GM12878 (cell line): ENCODE measurements at regions not wholly inside any gene's neighbourhood (a gene's known extent, or its start where the extent isn't known, plus 50 kb on each side); places are given as distances from the start of the nearest gene placed in this dataset.

Experiments
- ATAC-seq: fragments of 200-7000 bp; cut with Tn5 transposase; 3 replicates; pipeline ENCODE4 v1.9.1; 2020; ENCODE audit warnings: mild to moderate bottlenecking, moderate library complexity
- BruUV-seq: library from RNA; stranded (reverse); fragments of 400-500 nt; replicated peaks from 2 replicates; lab custom pipeline; 2021; lab: Mats Ljungman, UMichigan
- CTCF ChIA-PET: fragments of 300-600 bp; sonication (Branson Sonifier 250); formaldehyde crosslinking; extraction: SDS; loops from one replicate; lab custom pipeline; 2021; ENCODE audit warnings: inconsistent platforms; lab: Yijun Ruan, JAX
- POLR2A ChIA-PET: fragments of 350-600 bp; formaldehyde crosslinking; extraction: SDS; loops from one replicate; lab custom pipeline; 2021; ENCODE audit warnings: inconsistent platforms; lab: Charles Lee
- RAD21 ChIA-PET: fragments of 300-600 bp; sonication (Branson Sonifier 250); formaldehyde crosslinking; loops from one replicate; lab custom pipeline; 2023; ENCODE audit warnings: antibody characterized with exemption; ENCODE audit not compliant: unreplicated experiment; lab: Charles Lee
- SMC1A ChIA-PET: fragments of 300-600 bp; sonication (Branson Sonifier 250); formaldehyde crosslinking; loops from one replicate; lab custom pipeline; 2023; ENCODE audit not compliant: unreplicated experiment, uncharacterized antibody; lab: Charles Lee
- DNase-seq: peaks from one replicate; pipeline ENCODE4 v3.0.0-alpha.2; 2011; ENCODE audit warnings: low read depth, low spot score
- FAIRE-seq: peaks from 3 replicates; lab custom pipeline; 2011; peaks lifted over from hg19 to GRCh38; lab: Jason Lieb, UNC
- H2AFZ ChIP-seq: 2 replicates; pipeline ENCODE4 v1.6.0; 2011; ENCODE audit warnings: low read depth, low read length, control low read depth; ENCODE audit not compliant: control insufficient read depth
- H3K27ac ChIP-seq: 2 replicates; pipeline ENCODE4 v1.5.1; 2011; ENCODE audit warnings: control low read depth; ENCODE audit not compliant: control insufficient read depth, insufficient read depth
- H3K27me3 ChIP-seq, 2 experiments: replicated peaks in 1 of 2; 2 replicates each; pipeline versions ENCODE4 v1.6.0 to v1.6.1; 2011; ENCODE audit warnings: low read length in 1 of 2; ENCODE audit not compliant: control insufficient read depth in 2 of 2, insufficient read depth in 2 of 2
- H3K36me3 ChIP-seq, 2 experiments: 2 replicates each; pipeline ENCODE4 v1.5.1; 2011; ENCODE audit warnings: low read length in 1 of 2; ENCODE audit not compliant: control insufficient read depth in 2 of 2, insufficient read depth in 2 of 2
- H3K4me1 ChIP-seq: 2 replicates; pipeline ENCODE4 v1.6.1; 2011; ENCODE audit warnings: mild to moderate bottlenecking, low read length, moderate library complexity, mixed read lengths; ENCODE audit not compliant: control insufficient read depth, insufficient read depth
- H3K4me2 ChIP-seq: 2 replicates; pipeline ENCODE4 v1.6.0; 2011; ENCODE audit warnings: control low read depth; ENCODE audit not compliant: control insufficient read depth, insufficient read depth
- H3K4me3 ChIP-seq: fragments of 200-600 bp; sonication (generic); 2 replicates; pipeline ENCODE4 v1.5.1; 2016
- H3K79me2 ChIP-seq: 2 replicates; pipeline ENCODE4 v1.6.0; 2011; ENCODE audit warnings: low read length; ENCODE audit not compliant: control insufficient read depth, insufficient read depth
- H3K9ac ChIP-seq: 2 replicates; pipeline ENCODE4 v1.8.0; 2011; ENCODE audit warnings: low read length, control low read depth, mixed read lengths; ENCODE audit not compliant: control insufficient read depth, insufficient read depth
- H3K9me3 ChIP-seq: replicated peaks from 3 replicates; pipeline ENCODE4 v1.5.1; 2011; ENCODE audit warnings: mild to moderate bottlenecking, low read length; ENCODE audit not compliant: control insufficient read depth, insufficient read depth
- H4K20me1 ChIP-seq: 2 replicates; pipeline ENCODE4 v1.6.0; 2011; ENCODE audit not compliant: control insufficient read depth, insufficient read depth
- BCLAF1 ChIP-seq: fragments of 450-650 bp; IDR thresholded peaks from 2 replicates; pipeline ENCODE4 v1.6.1; 2017; ENCODE audit warnings: antibody characterized with exemption, mild to moderate bottlenecking, moderate library complexity
- ESRRA ChIP-seq: IDR thresholded peaks from 2 replicates; pipeline ENCODE4 v1.6.1; 2012; ENCODE audit warnings: mild to moderate bottlenecking, low read length, improper control_type of control experiment
- NR2C2 ChIP-seq: IDR thresholded peaks from 2 replicates; pipeline ENCODE4 v1.6.1; 2011; ENCODE audit warnings: borderline replicate concordance, low read depth; ENCODE audit not compliant: control insufficient read depth, insufficient read length
- PBX3 ChIP-seq: IDR thresholded peaks from 2 replicates; pipeline ENCODE4 v1.6.1; 2011; ENCODE audit warnings: mild to moderate bottlenecking, low read depth, low read length, moderate library complexity; ENCODE audit not compliant: insufficient replicate concordance
- POLR2AphosphoS2 ChIP-seq: IDR thresholded peaks from 2 replicates; pipeline ENCODE4 v1.6.1; 2011; ENCODE audit warnings: low read depth, mild to moderate bottlenecking, low read length, improper control_type of control experiment, moderate library complexity
- RELB ChIP-seq: fragments of 450-650 bp; IDR thresholded peaks from 2 replicates; pipeline ENCODE4 v1.6.1; 2017; ENCODE audit warnings: low read depth, mild to moderate bottlenecking, moderate library complexity
- RFX5 ChIP-seq: IDR thresholded peaks from 2 replicates; pipeline ENCODE4 v1.6.1; 2011; ENCODE audit warnings: low read depth, low read length, improper control_type of control experiment
- SMARCA5 ChIP-seq: fragments of 450-650 bp; IDR thresholded peaks from 2 replicates; pipeline ENCODE4 v1.6.1; 2017; ENCODE audit warnings: mild to moderate bottlenecking
- SPI1 ChIP-seq: IDR thresholded peaks from 2 replicates; pipeline ENCODE4 v1.6.1; 2011; ENCODE audit warnings: low read depth, mild to moderate bottlenecking, low read length, moderate library complexity, borderline replicate concordance; ENCODE audit not compliant: insufficient read depth
- YY1 ChIP-seq: IDR thresholded peaks from 2 replicates; pipeline ENCODE4 v1.6.1; 2011; ENCODE audit warnings: low read depth, mild to moderate bottlenecking, low read length
- ZNF384 ChIP-seq: IDR thresholded peaks from 2 replicates; pipeline ENCODE4 v1.6.1; 2012; ENCODE audit warnings: low read depth, mild to moderate bottlenecking, low read length, improper control_type of control experiment, borderline replicate concordance
- WGBS: methylation state at CpG from one replicate; pipeline ENCODE4 v1.1.6; 2016; ENCODE audit warnings: low lambda C conversion rate; ENCODE audit not compliant: insufficient replicate concordance, insufficient coverage; ENCODE audit errors: missing lambda C conversion rate; 5-methylcytosine and 5-hydroxymethylcytosine counted together
- in situ Hi-C: fragments of 300-500 bp; cut with MboI; formaldehyde crosslinking; loops from 9 replicates; pipeline ENCODE4 v1.14.3; 2018; ENCODE audit warnings: mixed read lengths
- intact Hi-C: fragments of 100-400 bp; cut with micrococcal nuclease; formaldehyde crosslinking; loops from one replicate; pipeline ENCODE4 v1.14.2; 2022; ENCODE audit not compliant: unreplicated experiment

GRCh38 chr3:32621466-32621865, 50.8 kb upstream of the DYNC1LI1 start (continued):
- TF ChIP-seq PBX3 = no peak
- TF ChIP-seq RELB = no peak
- TF ChIP-seq RFX5 = no peak
- TF ChIP-seq YY1 = no peak

GRCh38 chr3:32620611-32621310, 50.1 kb upstream of the DYNC1LI1 start:
- Histone ChIP-seq H3K9me3 (no peaks in the 10 kb centered on the region; the same call in 2 of the 3 replicates), H4K20me1 (no peaks in the 10 kb centered on the region), H3K9ac (no peak overlapping the region), H3K79me2 (no peaks in the 10 kb centered on the region), H3K27me3 (peaks cover 0 to 3% of the 10 kb centered on the region in 2 experiments; a peak in 1 of 4 replicates), H3K4me1 (no peaks in the 10 kb centered on the region), H3K4me3 (no peak overlapping the region), H3K27ac (no peak overlapping the region), H3K36me3 (no peaks in the 10 kb centered on the region), H3K4me2 (no peak overlapping the region), H2AFZ (no peak overlapping the region)
- no TSS peak for BruUV-seq
- DNase-seq = no peak
- intact Hi-C loops (no loop called here), in situ Hi-C loops (no loop called here)
- RAD21 ChIA-PET = no interaction called here
- SMC1A ChIA-PET = no interaction called here
- POLR2A ChIA-PET = interaction anchor here (0.6 kb wide), 1 partner anchor 1607 kb away, joined by 3 read pairs; no protein-coding TSS in a partner anchor
- FAIRE-seq = no peak
- no peak for ATAC-seq
- 43% methylated on average over 10 of the region's 10 CpGs for WGBS
- CTCF ChIA-PET = interaction anchor here (1.4 kb wide), 1 partner anchor 111 kb away, joined by 3 read pairs; no protein-coding TSS in a partner anchor
- no peak for TF ChIP-seq ESRRA
- TF ChIP-seq ZNF384 = no peak
- TF ChIP-seq SMARCA5 = no peak
- no peak for TF ChIP-seq NR2C2
- TF ChIP-seq BCLAF1 = no peak
- no peak for TF ChIP-seq SPI1
- TF ChIP-seq POLR2AphosphoS2 = no peak
